OCI-LY3 (cell line): ENCODE measurements at regions not wholly inside any gene's neighbourhood (a gene's known extent, or its start where the extent isn't known, plus 50 kb on each side); places are given as distances from the start of the nearest gene placed in this dataset.

Experiments
- H2AFZ ChIP-seq: fragments of 200-600, 300-600 bp; shearing (Covaris generic); 2 replicates; pipeline ENCODE4 v1.6.0; 2014; ENCODE audit warnings: antibody characterized with exemption, low read depth, low read length
- H3K27ac ChIP-seq: fragments of 200-600, 300-600 bp; sonication (generic); 2 replicates; pipeline ENCODE4 v1.5.1; 2014; ENCODE audit warnings: mild to moderate bottlenecking, low read length, moderate library complexity, mixed read lengths
- H3K27me3 ChIP-seq: fragments of 200-600, 300-600 bp; sonication (generic); 2 replicates; pipeline ENCODE4 v1.6.1; 2014; ENCODE audit warnings: low read depth, low read length, mixed read lengths
- H3K36me3 ChIP-seq: fragments of 200-600, 300-600 bp; sonication (generic); replicated peaks from 2 replicates; pipeline ENCODE3; 2014; ENCODE audit warnings: low read depth, low read length, mixed read lengths
- H3K4me1 ChIP-seq: fragments of 300-600, 200-600 bp; sonication (generic); 2 replicates; pipeline ENCODE4 v1.6.1; 2014; ENCODE audit warnings: low read length, mixed read lengths
- H3K4me2 ChIP-seq: fragments of 200-600, 300-600 bp; sonication (generic); 2 replicates; pipeline ENCODE4 v1.6.1; 2014; ENCODE audit warnings: low read length, mixed read lengths
- H3K4me3 ChIP-seq: fragments of 300-600, 200-600 bp; sonication (generic); 2 replicates; pipeline ENCODE4 v1.5.1; 2014; ENCODE audit warnings: antibody characterized with exemption, mild to moderate bottlenecking, low read length, moderate library complexity
- H3K79me2 ChIP-seq: fragments of 300-600, 200-600 bp; shearing (Covaris generic); 2 replicates; pipeline ENCODE4 v1.6.1; 2014; ENCODE audit warnings: mild to moderate bottlenecking, low read length, mixed read lengths
- H3K9ac ChIP-seq: fragments of 300-600, 200-600 bp; shearing (Covaris generic); 2 replicates; pipeline ENCODE4 v1.6.0; 2014; ENCODE audit warnings: mild to moderate bottlenecking, low read length, moderate library complexity
- H3K9me3 ChIP-seq: fragments of 200-600, 300-600 bp; shearing (Covaris generic); 2 replicates; pipeline ENCODE4 v1.6.1; 2014; ENCODE audit warnings: low read length, mixed read lengths; ENCODE audit not compliant: insufficient read depth
- H4K20me1 ChIP-seq: fragments of 200-600, 300-600 bp; sonication (generic); 2 replicates; pipeline ENCODE4 v1.6.1; 2016; ENCODE audit warnings: low read length, mixed read lengths; ENCODE audit not compliant: insufficient read depth
- EZH2phosphoT487 ChIP-seq: fragments of 200-600 bp; shearing (Covaris generic); IDR thresholded peaks from 2 replicates; pipeline ENCODE4 v1.6.1; 2018; ENCODE audit warnings: antibody characterized with exemption, mixed run types, low read depth
- TF ChIP-seq, protein P1 (sequence below): fragments of 200-600, 300-600 bp; sonication (generic); IDR thresholded peaks from 2 replicates; pipeline ENCODE4 v1.5.1; 2014; ENCODE audit warnings: antibody characterized with exemption, low read length, low read depth

- Histone ChIP-seq H3K79me2 (peaks cover 22% of the 10 kb centered on the region), H3K36me3 (peaks cover 8% of the 10 kb centered on the region), H3K9me3 (no peaks in the 10 kb centered on the region), H3K27me3 (no peaks in the 10 kb centered on the region), H3K9ac (no peak overlapping the region), H2AFZ (no peak overlapping the region), H3K4me3 (no peak overlapping the region), H3K27ac (no peak overlapping the region), H3K4me2 (no peak overlapping the region), H4K20me1 (no peaks in the 10 kb centered on the region), H3K4me1 (peaks cover 3% of the 10 kb centered on the region; the same call in 1 of the 2 replicates)
- TF ChIP-seq, protein P1, sequence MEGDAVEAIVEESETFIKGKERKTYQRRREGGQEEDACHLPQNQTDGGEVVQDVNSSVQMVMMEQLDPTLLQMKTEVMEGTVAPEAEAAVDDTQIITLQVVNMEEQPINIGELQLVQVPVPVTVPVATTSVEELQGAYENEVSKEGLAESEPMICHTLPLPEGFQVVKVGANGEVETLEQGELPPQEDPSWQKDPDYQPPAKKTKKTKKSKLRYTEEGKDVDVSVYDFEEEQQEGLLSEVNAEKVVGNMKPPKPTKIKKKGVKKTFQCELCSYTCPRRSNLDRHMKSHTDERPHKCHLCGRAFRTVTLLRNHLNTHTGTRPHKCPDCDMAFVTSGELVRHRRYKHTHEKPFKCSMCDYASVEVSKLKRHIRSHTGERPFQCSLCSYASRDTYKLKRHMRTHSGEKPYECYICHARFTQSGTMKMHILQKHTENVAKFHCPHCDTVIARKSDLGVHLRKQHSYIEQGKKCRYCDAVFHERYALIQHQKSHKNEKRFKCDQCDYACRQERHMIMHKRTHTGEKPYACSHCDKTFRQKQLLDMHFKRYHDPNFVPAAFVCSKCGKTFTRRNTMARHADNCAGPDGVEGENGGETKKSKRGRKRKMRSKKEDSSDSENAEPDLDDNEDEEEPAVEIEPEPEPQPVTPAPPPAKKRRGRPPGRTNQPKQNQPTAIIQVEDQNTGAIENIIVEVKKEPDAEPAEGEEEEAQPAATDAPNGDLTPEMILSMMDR: no peak
- no peak for TF ChIP-seq EZH2phosphoT487
Observed at GRCh38 chr14:71377099-71377498, 469.8 kb downstream of the PCNX1 start.

DNA sequence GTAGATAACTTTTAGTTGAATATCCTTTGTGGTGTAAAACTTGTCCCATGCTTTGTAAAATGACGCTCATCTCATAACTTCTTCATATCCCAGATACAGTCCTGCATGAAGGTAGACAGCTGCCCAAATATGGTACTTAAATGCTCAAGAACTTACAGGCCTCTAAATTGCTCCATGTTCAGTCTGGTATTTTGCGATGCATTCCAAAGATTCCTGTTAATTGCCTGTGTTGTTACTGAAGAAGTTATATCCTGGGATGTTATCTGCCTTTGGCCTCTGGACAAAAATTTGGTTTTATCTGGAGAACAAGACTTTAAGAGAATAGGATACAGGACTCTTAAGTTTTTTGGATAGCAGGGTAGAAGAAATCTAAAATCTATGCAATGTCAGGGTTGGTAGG lies 473.0 kb downstream of the PCNX1 start:
- no peaks in the 10 kb centered on the region for H4K20me1 ChIP-seq
- no peak for TF ChIP-seq EZH2phosphoT487
- TF ChIP-seq, protein P1: no peak
- peaks cover 8% of the 10 kb centered on the region for H3K36me3 ChIP-seq
- no peak overlapping the region for H2AFZ ChIP-seq
- H3K79me2 ChIP-seq: peaks cover 17% of the 10 kb centered on the region
- H3K4me2 ChIP-seq: no peak overlapping the region
- H3K4me1 ChIP-seq: no peaks in the 10 kb centered on the region
- H3K9me3 ChIP-seq: no peaks in the 10 kb centered on the region
- no peak overlapping the region for H3K4me3 ChIP-seq
- H3K9ac ChIP-seq: no peak overlapping the region
- no peak overlapping the region for H3K27ac ChIP-seq
- H3K27me3 ChIP-seq: no peaks in the 10 kb centered on the region

DNA sequence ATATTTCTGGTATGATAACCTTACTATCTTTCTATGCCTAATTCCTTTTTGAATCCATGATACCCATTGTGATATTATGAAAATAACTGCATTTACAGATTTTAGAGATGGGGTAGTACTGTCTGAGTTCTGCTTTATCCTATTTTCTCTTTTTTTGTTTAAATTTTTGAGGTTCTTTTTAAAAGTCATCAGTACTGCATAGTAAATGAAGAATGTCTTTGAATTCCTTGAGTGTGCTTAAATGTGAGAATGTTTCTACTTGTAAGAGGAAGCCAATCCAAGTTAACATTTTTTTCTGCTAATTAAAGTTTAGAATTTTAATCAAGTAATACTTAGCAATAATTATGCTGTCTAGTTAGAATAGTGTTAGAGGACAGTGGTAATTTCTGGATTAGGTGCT lies 474.6 kb downstream of the PCNX1 start:
- no peak for TF ChIP-seq EZH2phosphoT487
- TF ChIP-seq, protein P1: no peak
- no peaks in the 10 kb centered on the region for H3K9me3 ChIP-seq
- H3K27me3 ChIP-seq: no peaks in the 10 kb centered on the region
- H3K27ac ChIP-seq: no peak overlapping the region
- no peak overlapping the region for H3K9ac ChIP-seq
- peaks cover 17% of the 10 kb centered on the region for H3K79me2 ChIP-seq
- no peak overlapping the region for H3K4me2 ChIP-seq
- H3K4me1 ChIP-seq: no peaks in the 10 kb centered on the region
- H4K20me1 ChIP-seq: no peaks in the 10 kb centered on the region
- H3K36me3 ChIP-seq: peaks cover 8% of the 10 kb centered on the region
- H2AFZ ChIP-seq: no peak overlapping the region
- H3K4me3 ChIP-seq: no peak overlapping the region

GRCh38 chr14:71382315-71382714 lies 475.1 kb downstream of the PCNX1 start:
- H3K79me2 ChIP-seq: peaks cover 17% of the 10 kb centered on the region
- H3K4me2 ChIP-seq: no peak overlapping the region
- peaks cover 8% of the 10 kb centered on the region for H3K36me3 ChIP-seq
- H3K9ac ChIP-seq: no peak overlapping the region
- H3K27me3 ChIP-seq: no peaks in the 10 kb centered on the region
- TF ChIP-seq, protein P1: no peak
- TF ChIP-seq EZH2phosphoT487: no peak
- no peak overlapping the region for H2AFZ ChIP-seq
- H3K9me3 ChIP-seq: no peaks in the 10 kb centered on the region
- H3K4me3 ChIP-seq: no peak overlapping the region
- H4K20me1 ChIP-seq: no peaks in the 10 kb centered on the region
- no peak overlapping the region for H3K27ac ChIP-seq
- no peaks in the 10 kb centered on the region for H3K4me1 ChIP-seq
